Heart right ventricle (tissue), 16 donors: ENCODE measurements at regions not wholly inside any gene's neighbourhood (a gene's known extent, or its start where the extent isn't known, plus 50 kb on each side); places are given as distances from the start of the nearest gene placed in this dataset.

ENCODE experiments used
- ATAC-seq, 8 donors: fragments of 200-7000 bp; cut with Tn5 transposase; one replicate each; pipeline ENCODE4 v1.9.1; 2020; ENCODE audit warnings: mild to moderate bottlenecking in 8 of 8, moderate library complexity in 8 of 8, moderate number of reproducible peaks in 1 of 8
- DNase-seq, 2 donors: peaks; one replicate each; pipeline ENCODE4 v3.0.0-alpha.2; 2020
- H3K27ac ChIP-seq, 10 donors: fragments of 200-600 bp; sonication (generic) in 2 of 10; one replicate each; pipeline versions ENCODE4 v1.5.0 to v1.8.0; 2020 to 2022; ENCODE audit warnings: mild to moderate bottlenecking in 3 of 10
- H3K27me3 ChIP-seq, 7 donors: fragments of 200-600 bp; one replicate each; pipeline ENCODE4 v1.8.0; 2021 to 2022; ENCODE audit warnings: mild to moderate bottlenecking in 2 of 7
- H3K36me3 ChIP-seq, 9 donors: fragments of 200-600 bp; sonication (generic) in 1 of 9; one replicate each; pipeline versions ENCODE4 v1.5.0 to v1.8.0; 2020 to 2022; ENCODE audit warnings: mild to moderate bottlenecking in 2 of 9
- H3K4me1 ChIP-seq, 9 donors: fragments of 200-600 bp; sonication (generic) in 1 of 9; one replicate each; pipeline versions ENCODE4 v1.5.0 to v1.8.0; 2020 to 2022; ENCODE audit warnings: mild to moderate bottlenecking in 4 of 9
- H3K4me3 ChIP-seq, 10 donors: fragments of 200-600 bp; sonication (generic) in 2 of 10; one replicate each; pipeline versions ENCODE4 v1.5.0 to v1.8.0; 2020 to 2022; ENCODE audit warnings: mild to moderate bottlenecking in 7 of 10, moderate library complexity in 2 of 10
- H3K9me3 ChIP-seq, 11 donors: fragments of 200-600 bp in 10 of 11; sonication (generic) in 2 of 11; one replicate each; pipeline versions ENCODE4 v1.5.0 to v1.8.0; 2013 to 2022; ENCODE audit warnings: mild to moderate bottlenecking in 2 of 11, control low read depth in 1 of 11, moderate library complexity in 1 of 11
- CTCF ChIP-seq, 9 donors: fragments of 200-600 bp; sonication (generic) in 2 of 9; IDR thresholded peaks; one replicate each; pipeline versions ENCODE4 v1.5.0 to v1.8.0; 2021 to 2022; ENCODE audit warnings: antibody characterized with exemption in 9 of 9, mild to moderate bottlenecking in 5 of 9, moderate library complexity in 1 of 9
- WGBS, 2 donors: extraction: QIAGEN DNeasy Blood & Tissue Kit; methylation state at CpG; one replicate each; pipeline ENCODE4 v1.1.7; 2013; ENCODE audit warnings: inconsistent platforms in 1 of 2; 5-methylcytosine and 5-hydroxymethylcytosine counted together
- intact Hi-C, 10 donors: fragments of 100-400 bp; cut with DNase I; formaldehyde crosslinking; loops; one replicate each; pipeline versions ENCODE4 v1.11.1 to v1.14.2; 2022
- donor health status: Arrhythmogenic right ventricular cardiomyopathy.
- donor health status: ischemic (EF 13 %, LVEDD 7.1; RV severe dilation, severe dysfunction).
- donor health status: healthy with polysubstance abuse.
- donor health status: DM: no; HTN: yes; CAD: no.
- donor health status: DM: no; HTN: no; CAD: no.
- donor health status: ischemic (EF 25% LVEDD 6.9; RV normal size, moderate dysfunction).
- donor health status: ischemic (EF 25% LVEDD 5.7; RV mildly dilated, moderate dysfunction).
- donor health status: healthy.
- donor health status: DM: yes; HTN: yes; CAD: no.
- donor health status: Ischemic cardiomyopathy.
- donor health status: ischemic (EF 35%, LVEDD 5.7; RV mildly dilated, moderate dysfunction).
- donor health status: nonischemic (EF 11% LVEDD 7.7; RV severe dilation, severe dysfunction).
- donor health status: DM: yes; HTN: yes; CAD: no.
- donor health status: PGD.
- donor health status: ischemic (EF 29% LVEDD 5.4; RV normal size, mild dysfunction).
- donor health status: nonischemic (EF 23%, LVEDD 6.1; RV moderate dilation, normal function).

DNA sequence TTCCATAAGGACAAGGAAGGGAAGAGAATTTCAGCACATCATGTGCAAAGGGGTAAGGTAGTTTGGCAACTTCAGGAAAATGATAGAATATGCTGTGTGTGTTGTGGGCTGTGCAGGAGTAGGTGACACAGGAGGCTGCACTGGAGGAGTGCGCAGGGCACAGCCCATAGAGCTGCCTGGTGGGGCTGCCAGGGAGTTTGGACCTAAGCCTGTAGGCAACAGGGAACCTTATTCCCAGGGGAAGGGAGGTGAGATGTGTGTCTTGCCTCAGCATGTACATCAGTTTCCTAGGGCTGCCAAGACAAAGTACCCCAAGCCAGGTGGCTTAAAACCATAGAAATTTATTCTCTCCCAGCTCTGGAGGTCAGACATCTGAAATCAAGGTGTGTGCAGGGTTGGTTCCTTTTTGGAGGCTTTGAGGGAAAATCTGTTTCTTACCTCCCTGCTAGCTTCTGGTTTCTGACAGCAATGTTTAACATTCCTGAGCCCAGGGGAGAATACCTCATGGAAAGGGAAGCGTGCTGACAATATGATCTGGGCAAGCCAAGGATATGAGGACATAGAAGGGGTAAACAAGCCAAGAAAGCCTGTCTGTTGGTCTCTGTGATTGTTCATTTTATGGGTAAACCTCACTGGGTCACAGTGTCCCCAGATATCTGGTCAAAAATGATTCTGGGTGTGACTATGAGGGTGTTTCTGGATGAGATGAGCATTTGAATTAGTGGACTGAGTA is 174.0 kb upstream of the NTF3 start:
- DNase-seq (no peak), ATAC-seq (no peak)
- no peaks in the 10 kb centered on the region for H3K36me3 ChIP-seq
- WGBS, 2 donors = 80 to 83% methylated on average over 2 of the region's 2 CpGs
- H3K4me1 ChIP-seq = no peaks in the 10 kb centered on the region
- no peak overlapping the region for H3K4me3 ChIP-seq
- no peak for TF ChIP-seq CTCF (IDR thresholded peaks at IDR 0.05)
- H3K27me3 ChIP-seq = peaks cover 0 to 11% (median 0%) of the 10 kb centered on the region in 7 donors
- intact Hi-C loops = no loop called here
- no peak overlapping the region for H3K27ac ChIP-seq
- no peaks in the 10 kb centered on the region for H3K9me3 ChIP-seq

GRCh38 chr12:5258498-5258897 is 173.4 kb upstream of the NTF3 start:
- Histone ChIP-seq H3K9me3 (no peaks in the 10 kb centered on the region), H3K27me3 (peaks cover 0 to 11% (median 0%) of the 10 kb centered on the region in 7 donors), H3K4me1 (no peaks in the 10 kb centered on the region), H3K4me3 (no peak overlapping the region), H3K36me3 (no peaks in the 10 kb centered on the region), H3K27ac (no peak overlapping the region)
- WGBS, 2 donors = 52 to 66% methylated on average over 3 of the region's 3 CpGs
- ATAC-seq (peak in 1 of 8 donors; percentile 27), DNase-seq (no peak)
- no peak for TF ChIP-seq CTCF (IDR thresholded peaks at IDR 0.05)
- intact Hi-C loops = no loop called here

GRCh38 chr12:5258926-5259325 is 173.0 kb upstream of the NTF3 start:
- DNase-seq = no peak
- H3K4me1 ChIP-seq = no peaks in the 10 kb centered on the region
- H3K27me3 ChIP-seq = peaks cover 0 to 11% (median 0%) of the 10 kb centered on the region in 7 donors
- H3K27ac ChIP-seq = no peak overlapping the region
- intact Hi-C loops = no loop called here
- no peaks in the 10 kb centered on the region for H3K36me3 ChIP-seq
- no peak for TF ChIP-seq CTCF (IDR thresholded peaks at IDR 0.05)
- H3K4me3 ChIP-seq = no peak overlapping the region
- 67 to 81% methylated on average over 6 of the region's 6 CpGs for WGBS, 2 donors
- no peaks in the 10 kb centered on the region for H3K9me3 ChIP-seq
- no peak for ATAC-seq

DNA sequence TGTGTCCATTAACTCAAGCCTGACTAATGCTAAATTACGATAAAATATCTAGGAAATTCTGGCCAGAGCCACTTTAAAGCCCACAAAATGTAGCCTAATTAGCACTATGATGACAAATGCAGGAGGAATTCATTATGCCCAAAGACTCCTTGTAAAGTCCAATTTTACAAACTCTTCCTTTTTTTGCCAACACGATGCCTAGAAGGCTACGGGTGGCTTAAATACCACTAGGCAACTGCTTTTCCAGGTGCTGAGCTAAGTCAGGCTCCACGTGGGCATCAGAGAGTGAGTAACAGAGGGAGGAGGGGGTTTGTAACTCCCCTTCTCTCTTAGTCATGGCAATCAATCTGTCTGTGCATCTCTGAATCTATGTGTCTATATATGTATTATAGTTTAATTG is 172.4 kb upstream of the NTF3 start:
- DNase-seq = no peak
- intact Hi-C loops = no loop called here
- no peak overlapping the region for H3K27ac ChIP-seq
- no peaks in the 10 kb centered on the region for H3K4me1 ChIP-seq
- peaks cover 0 to 14% (median 0%) of the 10 kb centered on the region in 7 donors for H3K27me3 ChIP-seq
- 73 to 79% methylated on average over 4 of the region's 4 CpGs for WGBS, 2 donors
- no peaks in the 10 kb centered on the region for H3K36me3 ChIP-seq
- no peak for ATAC-seq
- TF ChIP-seq CTCF (IDR thresholded peaks at IDR 0.05) = no peak
- no peak overlapping the region for H3K4me3 ChIP-seq
- H3K9me3 ChIP-seq = no peaks in the 10 kb centered on the region
